Activated CD4-positive, alpha-beta memory T cell treated with anti-CD3 and anti-CD28 coated beads, Interleukin-2, amount 10 ng/mL, durations not matched to agents 7 days and 5 days (primary cell): ENCODE measurements at regions not wholly inside any gene's neighbourhood (a gene's known extent, or its start where the extent isn't known, plus 50 kb on each side); places are given as distances from the start of the nearest gene placed in this dataset.
A peak's percentile ranks its signal among the peaks of the same experiment; 100 is the strongest.

ENCODE experiments used
- CTCF ChIA-PET: fragments of 350-600 bp; sonication (Branson Sonifier 250); formaldehyde crosslinking; loops from one replicate; lab custom pipeline; 2021; ENCODE audit warnings: antibody characterized with exemption, inconsistent platforms; lab: Charles Lee
- POLR2A ChIA-PET: fragments of 350-600 bp; sonication (Branson Sonifier 250); formaldehyde crosslinking; loops from one replicate; lab custom pipeline; 2021; ENCODE audit warnings: antibody characterized with exemption; lab: Charles Lee
- DNase-seq: peaks from one replicate; pipeline ENCODE4 v3.0.0-alpha.2; 2020
- H3K27ac Mint-ChIP-seq: one replicate; pipeline ENCODE4 v1.8.0; 2021; ENCODE audit warnings: mild to moderate bottlenecking, mixed read lengths
- H3K27me3 Mint-ChIP-seq: one replicate; pipeline ENCODE4 v1.8.0; 2021; ENCODE audit warnings: mixed read lengths
- H3K36me3 Mint-ChIP-seq: one replicate; pipeline ENCODE4 v1.8.0; 2021; ENCODE audit warnings: low read depth, mixed read lengths
- H3K4me1 Mint-ChIP-seq: one replicate; pipeline ENCODE4 v1.8.0; 2021; ENCODE audit warnings: mixed read lengths
- H3K4me3 Mint-ChIP-seq: one replicate; pipeline ENCODE4 v1.8.0; 2021; ENCODE audit warnings: mild to moderate bottlenecking, mixed read lengths
- H3K9me3 Mint-ChIP-seq: one replicate; pipeline ENCODE4 v1.8.0; 2021; ENCODE audit warnings: mixed read lengths

DNA sequence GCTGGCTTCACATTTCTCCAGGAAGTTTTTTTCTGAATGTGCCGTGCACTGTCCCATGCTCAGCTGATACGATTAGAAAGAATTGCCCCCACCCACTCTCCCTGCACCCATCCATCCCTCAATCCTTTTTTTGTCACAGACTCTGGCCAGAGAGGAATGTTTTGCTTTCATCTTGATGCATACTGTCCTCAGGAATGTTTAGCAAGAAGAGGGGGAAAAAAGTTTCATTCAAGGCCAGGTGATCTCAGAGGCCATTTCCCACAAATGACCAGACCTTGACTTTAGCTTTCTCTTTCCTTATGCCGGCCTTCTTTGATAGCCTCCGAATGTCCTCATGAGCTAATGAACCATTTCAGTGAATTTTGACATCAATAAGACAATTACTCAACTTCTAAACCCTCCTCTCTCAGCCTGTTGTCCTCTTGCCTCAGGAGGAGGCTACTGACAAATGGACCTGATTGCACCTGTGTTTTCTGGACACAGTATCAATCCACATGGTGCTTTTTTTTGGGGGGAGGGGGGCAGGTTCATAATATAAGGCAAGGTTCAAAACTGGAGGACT, 105.0 kb upstream of the KLF6 start:
- H3K4me1 Mint-ChIP-seq, result peaks cover 65% of the 10 kb centered on the region
- no peak for DNase-seq
- H3K27me3 Mint-ChIP-seq, result no peaks in the 10 kb centered on the region
- POLR2A ChIA-PET, result interaction anchor here (3.6 to 6.9 kb wide), 3 partner anchors 15 to 106 kb away, joined by 22 to 69 read pairs (median 25); partner anchors contain the start of gene KLF6
- H3K27ac Mint-ChIP-seq, result no peak overlapping the region
- no peaks in the 10 kb centered on the region for H3K9me3 Mint-ChIP-seq
- no peaks in the 10 kb centered on the region for H3K36me3 Mint-ChIP-seq
- H3K4me3 Mint-ChIP-seq, result no peak overlapping the region
- CTCF ChIA-PET, result interaction anchor here (0.8 kb wide), 1 partner anchor 83 kb away, joined by 3 read pairs; no protein-coding TSS in a partner anchor

DNA sequence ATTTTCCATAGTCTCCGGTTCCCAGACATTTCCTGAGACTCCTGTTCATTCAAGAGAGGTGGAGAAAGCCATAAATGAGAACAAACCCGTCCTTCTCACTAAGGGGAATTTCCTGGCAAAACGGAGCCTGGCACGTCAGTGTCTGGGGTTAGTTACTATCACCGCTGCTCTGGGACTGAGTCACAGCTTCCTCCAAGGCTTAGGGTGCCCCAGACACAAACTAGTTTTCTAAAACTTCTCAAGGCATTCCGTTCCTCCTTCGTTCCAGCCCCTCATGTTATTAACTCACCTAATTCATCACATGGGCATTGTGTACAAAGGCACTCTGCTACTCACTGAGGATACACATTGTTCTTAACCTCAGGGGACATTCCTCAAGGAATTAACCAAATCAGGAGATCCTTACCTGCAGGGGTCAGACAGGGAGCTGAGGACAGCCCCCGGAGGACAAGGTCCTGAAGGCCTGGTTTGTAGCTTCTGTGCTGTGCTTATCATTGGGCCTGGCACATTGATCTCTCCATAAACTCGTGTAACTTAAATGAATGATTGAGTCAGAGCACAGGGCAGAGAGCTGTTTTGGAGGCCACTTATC, 103.0 kb upstream of the KLF6 start:
- POLR2A ChIA-PET, result interaction anchor here (0.7 to 6.9 kb wide), 14 partner anchors 10 to 146 kb away, joined by 3 to 69 read pairs (median 4); partner anchors contain the start of gene KLF6
- CTCF ChIA-PET, result interaction anchor here (1.4 kb wide), 1 partner anchor 690 kb away, joined by 3 read pairs; no protein-coding TSS in a partner anchor
- DNase-seq, result peak; percentile 72
- peak overlapping the region; percentile 84 for H3K27ac Mint-ChIP-seq
- peak overlapping the region; percentile 36 for H3K4me3 Mint-ChIP-seq
- H3K4me1 Mint-ChIP-seq, result peaks cover 57% of the 10 kb centered on the region
- no peaks in the 10 kb centered on the region for H3K27me3 Mint-ChIP-seq
- no peaks in the 10 kb centered on the region for H3K36me3 Mint-ChIP-seq
- no peaks in the 10 kb centered on the region for H3K9me3 Mint-ChIP-seq

- H3K4me1 Mint-ChIP-seq, result peaks cover 51% of the 10 kb centered on the region
- peak overlapping the region; percentile 84 for H3K27ac Mint-ChIP-seq
- ChIA-PET POLR2A (interaction anchor here (0.7 to 6.9 kb wide), 10 partner anchors 10 to 104 kb away, joined by 3 to 69 read pairs (median 4); partner anchors contain the start of gene KLF6), CTCF (interaction anchor here (1.4 kb wide), 1 partner anchor 690 kb away, joined by 3 read pairs; no protein-coding TSS in a partner anchor)
- no peaks in the 10 kb centered on the region for H3K9me3 Mint-ChIP-seq
- H3K36me3 Mint-ChIP-seq, result peaks cover 4% of the 10 kb centered on the region
- peak overlapping the region; percentile 36 for H3K4me3 Mint-ChIP-seq
- DNase-seq, result no peak
- H3K27me3 Mint-ChIP-seq, result no peaks in the 10 kb centered on the region
Observed at GRCh38 chr10:3887404-3887803, 102.4 kb upstream of the KLF6 start.

GRCh38 chr10:3886641-3887251, 101.7 kb upstream of the KLF6 start:
- ChIA-PET POLR2A (interaction anchor here (1.3 to 6.9 kb wide), 7 partner anchors 11 to 103 kb away, joined by 3 to 69 read pairs (median 4); partner anchors contain the start of gene KLF6), CTCF (no interaction called here)
- H3K27me3 Mint-ChIP-seq, result no peaks in the 10 kb centered on the region
- H3K9me3 Mint-ChIP-seq, result peaks cover 4% of the 10 kb centered on the region
- H3K4me1 Mint-ChIP-seq, result peaks cover 44% of the 10 kb centered on the region
- no peak overlapping the region for H3K4me3 Mint-ChIP-seq
- DNase-seq, result no peak
- H3K27ac Mint-ChIP-seq, result peak overlapping the region; percentile 58
- peaks cover 8% of the 10 kb centered on the region for H3K36me3 Mint-ChIP-seq

- Mint-ChIP-seq H3K4me3 (no peak overlapping the region), H3K4me1 (peaks cover 39% of the 10 kb centered on the region), H3K9me3 (peaks cover 4% of the 10 kb centered on the region), H3K27ac (no peak overlapping the region), H3K36me3 (peaks cover 9% of the 10 kb centered on the region), H3K27me3 (no peaks in the 10 kb centered on the region)
- CTCF ChIA-PET, result no interaction called here
- POLR2A ChIA-PET, result interaction anchor here (1.3 to 1.6 kb wide), 2 partner anchors 17 to 101 kb away, joined by 4 read pairs; partner anchors contain the start of gene KLF6
- no peak for DNase-seq
Observed at GRCh38 chr10:3886191-3886590, 101.2 kb upstream of the KLF6 start.

GRCh38 chr10:3882855-3883254, 97.8 kb upstream of the KLF6 start:
- Mint-ChIP-seq H3K4me3 (no peak overlapping the region), H3K27ac (no peak overlapping the region), H3K36me3 (peaks cover 9% of the 10 kb centered on the region), H3K27me3 (no peaks in the 10 kb centered on the region), H3K4me1 (peaks cover 27% of the 10 kb centered on the region), H3K9me3 (peaks cover 4% of the 10 kb centered on the region)
- CTCF ChIA-PET, result no interaction called here
- POLR2A ChIA-PET, result interaction anchor here (0.9 to 2.3 kb wide), 2 partner anchors 98 to 101 kb away, joined by 3 to 8 read pairs; partner anchors contain the start of gene KLF6
- no peak for DNase-seq

DNA sequence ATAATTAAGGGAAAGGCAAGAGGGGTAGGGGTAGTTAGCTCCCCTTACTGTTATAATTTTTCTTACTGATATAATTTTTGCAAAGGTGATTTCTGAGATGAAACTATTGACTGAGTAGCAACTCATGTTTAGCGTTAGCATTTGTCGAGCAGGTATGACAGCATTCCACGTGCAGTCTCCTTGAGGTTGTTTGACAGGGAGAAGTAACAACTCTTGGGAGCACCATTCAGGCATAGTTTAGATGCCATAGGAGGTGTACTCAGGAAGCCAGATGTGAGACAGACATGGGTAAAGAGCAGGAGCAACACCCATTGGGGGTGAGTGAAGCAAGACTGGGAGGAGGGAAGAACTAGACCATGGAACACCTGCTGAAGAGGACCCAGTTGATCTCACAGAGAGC, 96.6 kb upstream of the KLF6 start:
- DNase-seq, result no peak
- Mint-ChIP-seq H3K4me1 (peaks cover 26% of the 10 kb centered on the region), H3K4me3 (no peak overlapping the region), H3K9me3 (peaks cover 4% of the 10 kb centered on the region), H3K27me3 (no peaks in the 10 kb centered on the region), H3K27ac (no peak overlapping the region), H3K36me3 (peaks cover 9% of the 10 kb centered on the region)
- ChIA-PET POLR2A (interaction anchor here (1.0 to 2.3 kb wide), 2 partner anchors 11 to 96 kb away, joined by 3 to 8 read pairs; partner anchors contain the start of gene KLF6), CTCF (no interaction called here)

DNA sequence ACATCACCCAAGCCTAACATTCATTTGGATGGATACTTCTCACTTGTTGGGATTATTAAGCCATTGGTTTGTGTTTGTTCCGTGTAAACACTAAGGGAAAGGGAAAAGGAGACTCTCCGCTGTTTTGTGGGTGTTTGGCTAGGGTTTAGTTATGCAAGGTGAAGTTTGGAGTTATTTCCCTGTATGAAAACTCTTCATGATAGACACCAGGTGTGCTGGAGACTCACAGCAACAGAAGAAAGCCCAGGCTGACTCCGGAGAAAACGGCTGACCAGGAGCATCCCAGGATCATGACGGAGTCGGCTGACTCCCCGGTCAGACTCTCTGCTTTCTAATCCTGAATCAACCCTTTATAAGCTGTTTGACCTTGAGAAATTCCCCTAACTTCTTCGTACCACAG, 94.1 kb upstream of the KLF6 start:
- Mint-ChIP-seq H3K27ac (no peak overlapping the region), H3K9me3 (peaks cover 4% of the 10 kb centered on the region), H3K36me3 (peaks cover 9% of the 10 kb centered on the region), H3K4me3 (no peak overlapping the region), H3K27me3 (no peaks in the 10 kb centered on the region), H3K4me1 (peaks cover 41% of the 10 kb centered on the region)
- ChIA-PET POLR2A (interaction anchor here (1.0 kb wide), 1 partner anchor 93 kb away, joined by 4 read pairs; no protein-coding TSS in a partner anchor), CTCF (no interaction called here)
- DNase-seq, result no peak

- H3K4me1 Mint-ChIP-seq, result peaks cover 52% of the 10 kb centered on the region
- peaks cover 6% of the 10 kb centered on the region for H3K36me3 Mint-ChIP-seq
- ChIA-PET CTCF (interaction anchor here (1.0 kb wide), 1 partner anchor 10 kb away, joined by 4 read pairs; no protein-coding TSS in a partner anchor), POLR2A (interaction anchor here (0.7 to 4.1 kb wide), 10 partner anchors 8 to 254 kb away, joined by 3 to 71 read pairs (median 6); partner anchors contain the start of gene KLF6)
- peaks cover 4% of the 10 kb centered on the region for H3K9me3 Mint-ChIP-seq
- no peak overlapping the region for H3K4me3 Mint-ChIP-seq
- H3K27ac Mint-ChIP-seq, result peak overlapping the region; percentile 1
- DNase-seq, result no peak
- no peaks in the 10 kb centered on the region for H3K27me3 Mint-ChIP-seq
Observed at GRCh38 chr10:3877211-3878000, 92.4 kb upstream of the KLF6 start.

DNA sequence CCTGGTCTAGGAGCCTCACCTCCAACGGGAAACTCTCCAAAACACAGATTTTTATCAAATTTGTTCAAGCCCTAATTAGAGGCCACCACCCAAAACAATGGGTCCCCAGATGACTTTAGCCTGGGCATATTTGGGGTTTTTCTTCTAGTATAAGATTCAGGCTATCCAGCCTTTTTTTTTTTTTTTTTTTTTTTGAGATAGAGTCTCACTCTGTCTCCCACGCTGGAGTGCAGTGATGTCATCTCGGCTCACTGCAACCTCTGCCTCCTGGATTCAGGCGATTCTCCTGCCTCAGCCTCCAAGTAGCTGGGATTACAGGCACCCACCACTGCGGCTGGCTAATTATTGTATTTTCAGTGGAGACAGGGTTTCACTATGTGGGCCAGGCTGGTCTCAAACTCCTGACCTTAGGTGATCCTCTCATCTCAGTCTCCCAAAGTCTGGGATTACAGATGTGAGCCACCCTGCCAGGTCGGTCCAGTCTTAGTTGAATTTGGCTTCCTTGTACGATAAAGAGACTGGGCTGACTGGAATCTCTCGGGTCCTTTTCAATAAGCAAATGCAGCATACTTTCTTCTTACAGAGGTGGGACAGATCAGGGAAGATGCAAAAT, 91.4 kb upstream of the KLF6 start:
- Mint-ChIP-seq H3K4me1 (peaks cover 56% of the 10 kb centered on the region), H3K36me3 (no peaks in the 10 kb centered on the region), H3K9me3 (no peaks in the 10 kb centered on the region), H3K4me3 (no peak overlapping the region), H3K27ac (peak overlapping the region; percentile 77), H3K27me3 (no peaks in the 10 kb centered on the region)
- ChIA-PET CTCF (interaction anchor here (1.0 kb wide), 1 partner anchor 9 kb away, joined by 4 read pairs; no protein-coding TSS in a partner anchor), POLR2A (interaction anchor here (0.6 to 4.1 kb wide), 14 partner anchors 9 to 557 kb away, joined by 3 to 71 read pairs (median 8); partner anchors contain the start of gene KLF6)
- DNase-seq, result no peak

- peaks cover 56% of the 10 kb centered on the region for H3K4me1 Mint-ChIP-seq
- H3K4me3 Mint-ChIP-seq, result peak overlapping the region; percentile 48
- no peaks in the 10 kb centered on the region for H3K9me3 Mint-ChIP-seq
- H3K27ac Mint-ChIP-seq, result peak overlapping the region; percentile 77
- POLR2A ChIA-PET, result interaction anchor here (0.8 to 4.1 kb wide), 14 partner anchors 9 to 255 kb away, joined by 3 to 71 read pairs (median 8); partner anchors contain the start of gene KLF6
- CTCF ChIA-PET, result interaction anchor here (1.5 kb wide), 1 partner anchor 111 kb away, joined by 3 read pairs; no protein-coding TSS in a partner anchor
- DNase-seq, result no peak
- no peaks in the 10 kb centered on the region for H3K36me3 Mint-ChIP-seq
- H3K27me3 Mint-ChIP-seq, result no peaks in the 10 kb centered on the region
Observed at GRCh38 chr10:3875842-3876235, 90.8 kb upstream of the KLF6 start.
